22Rv1 (cell line): ENCODE measurements at regions not wholly inside any gene's neighbourhood (a gene's known extent, or its start where the extent isn't known, plus 50 kb on each side); places are given as distances from the start of the nearest gene placed in this dataset.

ENCODE experiments used
- ZFX ChIP-seq: fragments of 450-650 bp; IDR thresholded peaks from 2 replicates; pipeline ENCODE4 v1.6.1; 2017; ENCODE audit warnings: antibody characterized with exemption, borderline replicate concordance
- TF ChIP-seq, protein P1 (sequence below): fragments of 450-650 bp; IDR thresholded peaks from 2 replicates; pipeline ENCODE4 v1.5.1; 2017; ENCODE audit warnings: mild to moderate bottlenecking

DNA sequence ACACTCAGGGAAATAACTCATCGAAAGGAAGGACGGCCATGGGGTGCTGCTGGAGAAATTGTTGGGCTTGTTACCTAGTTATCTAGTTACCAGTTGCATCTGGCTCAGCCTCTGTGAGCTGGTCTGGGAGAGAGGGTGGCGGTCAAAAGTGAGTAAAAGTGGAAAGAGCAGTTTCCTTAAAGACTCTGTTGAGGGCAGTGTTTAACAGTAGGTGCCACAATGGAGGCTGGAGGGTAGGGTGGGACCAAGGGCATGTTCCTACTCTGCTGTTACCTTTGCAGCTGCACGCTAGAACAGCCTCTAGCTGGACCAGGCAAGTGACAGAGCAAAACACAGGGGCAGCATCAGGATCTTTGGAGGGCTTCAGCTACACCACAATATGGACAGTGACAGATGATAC lies 228.8 kb upstream of the STARD13 start:
- TF ChIP-seq, protein P1, sequence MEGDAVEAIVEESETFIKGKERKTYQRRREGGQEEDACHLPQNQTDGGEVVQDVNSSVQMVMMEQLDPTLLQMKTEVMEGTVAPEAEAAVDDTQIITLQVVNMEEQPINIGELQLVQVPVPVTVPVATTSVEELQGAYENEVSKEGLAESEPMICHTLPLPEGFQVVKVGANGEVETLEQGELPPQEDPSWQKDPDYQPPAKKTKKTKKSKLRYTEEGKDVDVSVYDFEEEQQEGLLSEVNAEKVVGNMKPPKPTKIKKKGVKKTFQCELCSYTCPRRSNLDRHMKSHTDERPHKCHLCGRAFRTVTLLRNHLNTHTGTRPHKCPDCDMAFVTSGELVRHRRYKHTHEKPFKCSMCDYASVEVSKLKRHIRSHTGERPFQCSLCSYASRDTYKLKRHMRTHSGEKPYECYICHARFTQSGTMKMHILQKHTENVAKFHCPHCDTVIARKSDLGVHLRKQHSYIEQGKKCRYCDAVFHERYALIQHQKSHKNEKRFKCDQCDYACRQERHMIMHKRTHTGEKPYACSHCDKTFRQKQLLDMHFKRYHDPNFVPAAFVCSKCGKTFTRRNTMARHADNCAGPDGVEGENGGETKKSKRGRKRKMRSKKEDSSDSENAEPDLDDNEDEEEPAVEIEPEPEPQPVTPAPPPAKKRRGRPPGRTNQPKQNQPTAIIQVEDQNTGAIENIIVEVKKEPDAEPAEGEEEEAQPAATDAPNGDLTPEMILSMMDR = no peak
- no peak for TF ChIP-seq ZFX
